HPDE6-E6E7 (cell line): ENCODE measurements at regions not wholly inside any gene's neighbourhood (a gene's known extent, or its start where the extent isn't known, plus 50 kb on each side); places are given as distances from the start of the nearest gene placed in this dataset.

Experiments used
- DNase-seq: peaks from one replicate; pipeline ENCODE4 v3.0.0; 2011; ENCODE audit warnings: missing footprints; ENCODE audit errors: extremely low spot score

- DNase-seq: no peak
These were observed 82.3 kb downstream of the MYCN start for GRCh38 chr2:16022548-16023240.

DNA sequence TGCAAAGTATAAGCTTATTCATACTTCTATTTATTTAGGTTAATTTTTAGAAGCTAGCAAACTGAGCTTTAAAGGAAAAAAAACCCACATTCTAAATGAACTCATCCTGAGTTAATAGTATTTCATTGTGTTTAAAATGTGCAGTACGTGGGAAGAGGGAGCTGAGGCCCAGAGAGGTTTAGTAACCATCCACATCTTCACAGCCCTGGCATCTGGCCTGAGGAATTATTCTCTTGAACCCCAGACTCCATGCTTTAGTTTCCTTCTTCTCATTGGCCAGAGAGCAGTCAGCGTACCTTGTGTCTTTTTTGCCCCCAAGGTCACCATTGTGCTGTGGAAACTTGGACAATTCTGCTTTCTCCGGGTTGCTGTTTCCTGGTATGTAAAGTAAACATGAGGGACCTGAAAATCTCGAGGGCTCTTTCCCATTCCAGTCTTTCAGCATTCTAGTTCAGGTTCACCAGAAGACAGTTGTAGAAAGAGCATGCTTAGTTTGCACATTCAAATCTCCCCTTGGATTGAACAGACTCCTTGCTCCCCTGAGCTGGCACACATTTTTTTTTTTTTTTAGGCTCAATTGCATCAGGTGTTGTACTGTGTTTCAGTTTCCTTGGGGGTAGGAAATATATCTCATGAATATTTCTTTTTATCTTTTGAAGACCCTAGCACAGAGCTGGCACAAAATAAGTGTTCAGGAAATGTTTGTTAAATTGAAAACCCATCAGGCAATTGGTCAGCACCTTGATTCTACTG, 81.4 kb downstream of the MYCN start:
- DNase-seq: no peak

DNA sequence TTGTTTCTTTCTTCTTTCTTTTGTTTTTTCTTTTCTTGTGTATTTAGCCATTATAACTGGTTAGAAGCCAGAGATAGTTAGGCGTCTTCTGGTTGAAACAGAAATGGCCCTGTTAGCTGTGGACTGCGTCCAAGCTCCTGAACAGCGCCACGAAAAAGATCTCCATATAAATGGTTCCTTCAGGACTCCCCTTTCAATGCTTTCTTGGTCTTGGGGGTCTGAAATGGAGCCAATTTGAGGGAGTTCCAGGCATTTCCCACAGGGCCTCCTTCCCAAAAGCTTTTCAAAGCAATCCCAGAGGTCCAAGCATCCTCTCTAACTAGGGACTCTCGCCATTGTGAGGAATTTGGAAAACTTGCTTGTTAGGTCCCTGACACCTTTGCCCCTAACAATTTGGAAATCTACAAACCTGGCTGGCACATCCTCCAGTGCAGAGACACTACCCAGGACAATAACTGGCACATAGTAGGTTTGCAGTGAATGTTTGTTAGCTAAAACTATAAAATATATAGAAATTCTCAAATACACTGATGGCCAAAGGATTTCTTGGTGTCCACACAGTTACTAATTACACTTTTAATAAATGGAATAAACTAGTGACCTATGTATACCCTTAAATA, 80.1 kb downstream of the MYCN start:
- no peak for DNase-seq

GRCh38 chr2:16019617-16020351, 79.4 kb downstream of the MYCN start:
- DNase-seq: no peak

GRCh38 chr2:16019060-16019480, 78.7 kb downstream of the MYCN start:
- no peak for DNase-seq

GRCh38 chr2:16018277-16019059, 78.1 kb downstream of the MYCN start:
- DNase-seq: no peak

GRCh38 chr2:16016282-16016681, 75.9 kb downstream of the MYCN start:
- DNase-seq: no peak

- DNase-seq: no peak
These were observed 75.5 kb downstream of the MYCN start for GRCh38 chr2:16015903-16016265.

- no peak for DNase-seq
These were observed 75.0 kb downstream of the MYCN start for GRCh38 chr2:16015210-16015902.

GRCh38 chr2:16014802-16015201, 74.5 kb downstream of the MYCN start:
- DNase-seq: no peak

DNA sequence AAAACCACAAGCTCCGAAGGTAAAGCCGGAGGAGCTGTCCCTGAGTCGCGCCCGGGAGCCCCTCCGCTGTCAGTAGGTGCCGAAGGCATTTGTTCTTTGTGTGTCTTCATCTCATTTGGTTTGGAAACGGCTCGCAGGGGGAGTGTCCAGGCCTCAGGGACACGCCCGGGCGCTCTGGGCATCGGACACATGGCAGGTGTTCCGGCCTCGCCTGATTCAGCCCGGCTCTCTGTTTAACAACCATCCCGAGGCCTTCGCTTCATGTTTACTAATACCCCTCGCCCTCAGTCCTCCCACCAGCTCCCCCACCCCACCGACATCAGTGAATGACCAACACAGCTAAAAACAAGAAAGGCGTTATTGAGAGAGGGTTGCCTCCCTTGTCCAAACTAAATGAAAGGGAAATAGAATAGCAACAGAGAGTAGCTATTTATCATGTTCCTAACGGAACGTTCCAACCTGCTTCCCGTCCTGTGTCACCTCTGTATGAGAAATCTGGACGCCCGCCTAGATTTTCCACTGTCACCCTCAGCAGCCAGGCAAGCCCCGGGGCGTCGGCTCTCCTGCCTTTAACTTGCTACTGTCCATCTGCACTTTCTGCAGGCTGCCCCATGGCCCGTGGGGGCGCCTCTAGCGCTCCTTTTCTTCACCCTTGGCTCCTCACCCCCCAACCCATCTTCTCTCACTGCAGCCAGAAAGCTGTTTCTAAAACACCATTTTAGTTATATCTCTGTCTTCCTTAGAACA, 73.9 kb downstream of the MYCN start:
- DNase-seq: no peak

GRCh38 chr2:16013359-16013911, 73.1 kb downstream of the MYCN start:
- DNase-seq: no peak

DNA sequence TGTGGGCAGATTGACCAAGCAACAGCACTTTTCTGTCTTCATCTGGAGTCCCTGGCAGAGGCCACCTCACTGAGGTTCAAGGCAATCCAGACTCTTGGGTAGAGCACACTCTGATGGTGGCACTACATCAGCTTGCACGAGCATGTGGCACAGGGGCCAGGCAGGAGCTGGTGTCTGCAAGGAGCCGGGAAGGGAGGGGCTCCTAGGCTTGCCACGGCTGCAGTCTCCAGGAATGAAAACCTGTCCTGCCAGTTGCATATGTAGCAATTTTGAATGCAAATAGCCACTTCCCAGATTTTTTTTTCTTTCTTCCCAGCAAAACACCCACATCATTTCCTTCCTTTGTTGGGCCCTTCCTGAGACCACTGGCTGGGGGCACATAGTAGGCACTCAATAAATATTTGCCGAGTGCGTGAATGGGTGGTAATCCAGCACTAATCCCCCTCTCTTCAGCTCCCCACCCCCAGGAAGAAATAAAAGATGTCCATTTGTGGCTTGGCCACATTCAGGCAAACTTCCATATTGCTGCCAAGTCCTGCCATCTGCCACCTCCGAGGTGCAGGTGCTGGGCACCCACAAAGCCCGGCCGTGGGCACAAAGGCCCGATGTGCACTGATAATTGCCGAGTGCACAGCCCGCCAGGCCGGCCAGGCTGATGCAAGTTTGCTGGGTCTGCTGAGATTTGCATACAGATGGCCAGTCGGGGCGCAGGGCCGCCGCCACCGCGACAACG, 72.4 kb downstream of the MYCN start:
- no peak for DNase-seq

DNA sequence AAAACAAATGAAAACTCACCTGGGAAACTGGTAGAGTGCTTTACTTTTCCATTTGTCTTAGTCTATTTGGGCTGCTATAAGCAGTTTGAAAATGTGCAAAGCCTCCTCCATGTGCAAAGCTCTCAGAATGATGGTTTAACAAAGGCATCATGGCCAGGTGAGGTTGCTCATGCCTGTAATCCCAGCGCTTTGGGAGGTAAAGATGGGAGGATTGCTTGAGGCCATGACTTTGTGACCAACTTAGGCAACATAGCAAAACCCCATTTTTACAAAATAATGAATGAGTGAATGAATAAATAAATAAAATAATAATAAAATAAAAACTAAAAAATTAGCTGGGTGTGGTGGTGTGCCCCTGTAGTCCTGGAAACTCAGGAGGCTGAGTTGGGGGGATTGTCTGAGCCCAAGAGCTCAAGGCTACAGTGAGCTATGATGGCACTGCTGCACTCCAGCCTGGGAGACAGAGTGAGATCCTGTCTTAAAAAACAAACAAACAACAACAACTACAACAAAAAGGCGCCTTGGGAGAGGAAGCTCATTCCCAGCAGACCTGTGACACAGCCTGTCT, 71.8 kb downstream of the MYCN start:
- no peak for DNase-seq

GRCh38 chr2:16011621-16011960, 71.2 kb downstream of the MYCN start:
- DNase-seq: no peak

DNA sequence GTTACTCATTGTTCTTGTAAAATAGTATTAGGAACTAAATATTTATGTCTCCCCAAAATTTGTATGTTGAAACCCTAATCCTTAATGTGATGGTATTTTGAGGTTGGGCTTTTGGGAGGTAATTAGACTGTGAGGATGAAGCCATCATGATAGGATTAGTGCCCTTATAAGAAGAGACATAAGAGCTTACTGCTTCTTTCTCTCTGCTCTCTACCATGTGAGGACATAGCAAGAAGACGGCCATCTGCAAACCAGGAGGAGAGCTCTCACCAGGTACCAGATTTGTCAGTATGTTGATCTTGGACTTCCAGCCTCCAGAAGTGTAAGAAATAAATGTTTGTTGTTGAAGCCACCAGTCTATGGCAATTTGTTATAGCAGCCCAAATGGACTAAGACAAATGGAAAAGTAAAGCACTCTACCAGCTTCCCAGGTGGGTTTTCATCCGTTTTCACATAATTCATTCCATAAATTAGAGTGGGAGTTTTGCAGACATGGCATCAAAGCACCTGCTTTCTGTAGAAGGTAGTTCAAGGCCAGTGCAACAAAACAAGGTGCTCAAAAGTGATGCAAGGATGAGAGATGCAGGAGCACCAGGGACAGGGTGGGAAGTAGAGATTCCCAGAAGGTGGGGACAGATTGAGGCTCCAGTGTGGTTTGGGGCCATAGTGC, 70.7 kb downstream of the MYCN start:
- no peak for DNase-seq

- no peak for DNase-seq
These were observed 69.7 kb downstream of the MYCN start for GRCh38 chr2:16010011-16010410.

GRCh38 chr2:16009560-16009959, 69.2 kb downstream of the MYCN start:
- no peak for DNase-seq
